HG03469 (cell line): ENCODE measurements at regions not wholly inside any gene's neighbourhood (a gene's known extent, or its start where the extent isn't known, plus 50 kb on each side); places are given as distances from the start of the nearest gene placed in this dataset.

Source experiments
- ATAC-seq: cut with Tn5 transposase; IDR thresholded peaks from one replicate; pipeline ENCODE4 v1.9.1; 2021; ENCODE audit warnings: mild to moderate bottlenecking, moderate library complexity, moderate number of reproducible peaks; ENCODE audit not compliant: unreplicated experiment

DNA sequence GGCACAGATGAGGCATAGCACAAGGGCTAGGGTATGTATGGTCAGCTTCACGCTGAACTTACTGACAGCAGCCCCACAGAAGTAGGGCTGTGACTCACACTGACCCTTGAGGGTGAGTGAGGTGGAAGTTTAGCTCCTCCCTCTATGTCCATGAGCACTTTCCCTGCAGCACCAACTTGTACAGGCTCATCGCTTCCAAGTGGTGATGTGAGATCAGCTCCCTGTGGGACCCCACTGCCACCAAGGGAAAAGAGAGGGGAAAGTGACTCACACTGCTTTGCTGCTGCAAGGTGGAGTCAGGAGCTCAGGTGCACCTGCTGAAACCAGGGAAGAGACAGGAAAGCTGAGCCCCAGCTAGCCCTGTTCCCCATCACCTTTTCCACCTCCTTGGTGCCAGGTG lies 91.5 kb downstream of the TEX51 start:
- no peak for ATAC-seq

- ATAC-seq, result no peak
Measured at GRCh38 chr2:126990605-126991532, 92.2 kb downstream of the TEX51 start.

GRCh38 chr2:126994340-126994777 lies 95.7 kb downstream of the TEX51 start:
- ATAC-seq, result no peak

DNA sequence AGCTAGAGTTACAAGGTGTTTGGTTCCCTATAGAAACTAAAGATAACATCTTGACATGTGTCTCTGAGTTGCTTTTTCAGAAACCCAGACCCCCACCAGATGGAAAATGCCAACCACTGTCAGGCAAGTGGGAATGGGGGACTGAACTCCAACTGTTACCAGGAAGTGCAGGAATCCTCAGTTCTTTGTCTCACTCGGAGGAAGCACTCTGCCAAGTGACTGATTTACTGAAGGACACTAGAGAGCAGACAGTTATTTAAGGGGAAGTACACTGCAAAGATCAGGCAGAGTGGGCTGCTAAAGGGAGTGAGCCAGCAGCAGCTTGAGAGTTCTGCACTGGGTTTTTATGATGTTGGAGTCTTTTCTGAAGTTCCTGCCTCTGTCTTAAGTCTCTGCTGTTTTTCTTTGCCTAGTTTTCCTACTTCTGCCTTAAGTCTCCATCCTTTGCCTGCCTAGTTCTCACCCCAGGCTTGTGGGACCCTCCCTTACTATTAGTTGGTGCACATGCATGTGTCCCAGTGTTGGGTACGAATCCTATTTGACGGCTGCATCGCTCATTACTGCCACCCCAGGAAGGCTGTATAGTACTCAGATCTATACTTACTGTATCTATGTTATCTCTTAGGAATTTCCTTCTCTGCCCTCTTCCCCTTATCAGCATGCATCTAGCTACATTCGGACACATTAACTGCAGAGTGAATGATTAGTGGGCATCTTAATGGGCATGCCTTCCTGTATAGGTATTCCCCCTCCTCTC lies 97.1 kb downstream of the TEX51 start:
- ATAC-seq, result no peak

DNA sequence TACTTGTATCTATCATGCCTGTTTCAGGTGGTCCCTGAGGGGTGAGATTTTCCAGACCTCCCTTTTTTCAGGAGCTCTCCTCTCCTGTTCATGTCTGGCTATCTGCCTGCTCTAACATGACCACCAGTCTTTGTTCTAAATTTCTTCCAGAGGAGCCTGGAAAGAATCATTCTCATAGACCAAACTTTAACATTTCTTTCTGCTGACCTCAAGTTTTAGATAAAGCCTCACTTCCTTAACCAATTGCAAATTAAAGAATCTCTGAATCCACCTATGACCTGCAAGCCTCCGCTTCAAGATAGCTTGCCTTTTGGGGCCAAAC lies 97.6 kb downstream of the TEX51 start:
- ATAC-seq, result no peak
